H9 (cell line): ENCODE measurements at regions not wholly inside any gene's neighbourhood (a gene's known extent, or its start where the extent isn't known, plus 50 kb on each side); places are given as distances from the start of the nearest gene placed in this dataset.

ENCODE experiments used
- DNase-seq: peaks from one replicate; pipeline ENCODE4 v3.0.0-alpha.2; 2017
- H2AFZ ChIP-seq: one replicate; pipeline ENCODE4 v1.6.1; 2013; ENCODE audit warnings: mild to moderate bottlenecking, low read length, control low read depth, moderate library complexity
- H2AK5ac ChIP-seq: 2 replicates; pipeline ENCODE4 v1.6.1; 2013; ENCODE audit warnings: low read length, control low read depth, mixed read lengths; ENCODE audit not compliant: insufficient read length
- H2BK120ac ChIP-seq: one replicate; pipeline ENCODE4 v1.6.1; 2013; ENCODE audit warnings: low read depth, mild to moderate bottlenecking, low read length, control low read depth, inconsistent platforms; ENCODE audit not compliant: poor library complexity, severe bottlenecking
- H2BK12ac ChIP-seq: 2 replicates; pipeline ENCODE4 v1.6.1; 2013; ENCODE audit warnings: low read length, control low read depth, mixed read lengths, low read depth; ENCODE audit not compliant: insufficient read length
- H2BK15ac ChIP-seq: 2 replicates; pipeline ENCODE4 v1.6.1; 2013; ENCODE audit warnings: low read depth, low read length, control low read depth
- H2BK20ac ChIP-seq: one replicate; pipeline ENCODE4 v1.6.1; 2013; ENCODE audit warnings: low read depth, mild to moderate bottlenecking, low read length, control low read depth, inconsistent platforms; ENCODE audit not compliant: poor library complexity, severe bottlenecking
- H2BK5ac ChIP-seq: 2 replicates; pipeline ENCODE4 v1.6.1; 2013; ENCODE audit warnings: low read length, control low read depth, mixed read lengths; ENCODE audit not compliant: insufficient read length
- H3K14ac ChIP-seq: 2 replicates; pipeline ENCODE4 v1.6.1; 2013; ENCODE audit warnings: low read length, control low read depth; ENCODE audit not compliant: insufficient read depth
- H3K18ac ChIP-seq: 2 replicates; pipeline ENCODE4 v1.6.1; 2013; ENCODE audit warnings: low read depth, mild to moderate bottlenecking, mixed read lengths, low read length, control low read depth; ENCODE audit not compliant: insufficient read length
- H3K23ac ChIP-seq: 2 replicates; pipeline ENCODE4 v1.6.1; 2013; ENCODE audit warnings: low read length, control low read depth, mixed read lengths, low read depth; ENCODE audit not compliant: insufficient read length
- H3K23me2 ChIP-seq: 2 replicates; pipeline ENCODE4 v1.6.1; 2013; ENCODE audit warnings: low read depth, mild to moderate bottlenecking, mixed read lengths, low read length, control low read depth; ENCODE audit not compliant: insufficient read length, poor library complexity, severe bottlenecking
- H3K27ac ChIP-seq: 2 replicates; pipeline ENCODE4 v1.5.1; 2013; ENCODE audit warnings: low read length, control low read depth, mixed read lengths, low read depth; ENCODE audit not compliant: insufficient read length
- H3K27me3 ChIP-seq: 2 replicates; pipeline ENCODE4 v1.6.1; 2013; ENCODE audit warnings: low read length, control low read depth, inconsistent platforms; ENCODE audit not compliant: insufficient read depth
- H3K4ac ChIP-seq: 2 replicates; pipeline ENCODE4 v1.6.1; 2013; ENCODE audit warnings: low read depth, mild to moderate bottlenecking, control low read depth, inconsistent platforms, low read length, moderate library complexity
- H3K4me1 ChIP-seq: 2 replicates; pipeline ENCODE4 v1.6.1; 2013; ENCODE audit warnings: low read length, control low read depth, inconsistent platforms; ENCODE audit not compliant: insufficient read depth
- H3K4me2 ChIP-seq: 2 replicates; pipeline ENCODE4 v1.6.1; 2013; ENCODE audit warnings: low read length, control low read depth, mixed read lengths; ENCODE audit not compliant: insufficient read length, insufficient read depth
- H3K56ac ChIP-seq: 2 replicates; pipeline ENCODE4 v1.6.1; 2013; ENCODE audit warnings: low read depth, mild to moderate bottlenecking, mixed read lengths, low read length, control low read depth; ENCODE audit not compliant: insufficient read length
- H3K79me1 ChIP-seq: 2 replicates; pipeline ENCODE4 v1.6.1; 2013; ENCODE audit warnings: low read depth, mild to moderate bottlenecking, moderate library complexity, low read length, control low read depth, inconsistent platforms; ENCODE audit not compliant: insufficient read depth, poor library complexity, severe bottlenecking
- H3K79me2 ChIP-seq: 2 replicates; pipeline ENCODE4 v1.6.1; 2013; ENCODE audit warnings: low read length, control low read depth, inconsistent platforms; ENCODE audit not compliant: insufficient read depth
- H3K9ac ChIP-seq: 2 replicates; pipeline ENCODE4 v1.6.1; 2013; ENCODE audit warnings: low read length, control low read depth, mixed read lengths; ENCODE audit not compliant: insufficient read length; ENCODE audit errors: extremely low read depth
- H3K9me3 ChIP-seq: one replicate; pipeline ENCODE4 v1.6.1; 2013; ENCODE audit warnings: low read depth, low read length, inconsistent platforms; ENCODE audit not compliant: control insufficient read depth
- H3T11ph ChIP-seq: one replicate; pipeline ENCODE4 v1.6.1; 2013; ENCODE audit warnings: mild to moderate bottlenecking, low read length, control low read depth, inconsistent platforms
- H4K20me1 ChIP-seq: one replicate; pipeline ENCODE4 v1.6.1; 2013; ENCODE audit not compliant: control insufficient read depth, insufficient read length, insufficient read depth
- H4K5ac ChIP-seq: 2 replicates; pipeline ENCODE4 v1.6.1; 2013; ENCODE audit warnings: low read depth, mild to moderate bottlenecking, mixed read lengths, low read length, control low read depth; ENCODE audit not compliant: insufficient read length
- H4K8ac ChIP-seq: replicated peaks from 2 replicates; pipeline ENCODE4 v1.6.1; 2013; ENCODE audit warnings: low read length, control low read depth, mixed read lengths, low read depth; ENCODE audit not compliant: insufficient read length
- H4K91ac ChIP-seq: 2 replicates; pipeline ENCODE4 v1.6.1; 2013; ENCODE audit warnings: low read depth, mild to moderate bottlenecking, moderate library complexity, mixed read lengths, low read length, control low read depth; ENCODE audit not compliant: insufficient read length
- H3K27ac Mint-ChIP-seq, 3 experiments: 2 replicates in 2 of 3; 3 replicates in 1 of 3; pipeline ENCODE4 v1.8.0; 2020 to 2021; ENCODE audit warnings: mixed read lengths in 3 of 3, mild to moderate bottlenecking in 1 of 3, moderate library complexity in 1 of 3
- H3K27me3 Mint-ChIP-seq: 2 replicates; pipeline ENCODE4 v1.8.0; 2021; ENCODE audit warnings: low read depth, mild to moderate bottlenecking, moderate library complexity, mixed read lengths
- H3K36me3 Mint-ChIP-seq, 3 experiments: 2 replicates in 2 of 3; 3 replicates in 1 of 3; pipeline ENCODE4 v1.8.0; 2020 to 2021; ENCODE audit warnings: low read depth in 3 of 3, mixed read lengths in 3 of 3; ENCODE audit not compliant: insufficient read depth in 1 of 3
- H3K4me1 Mint-ChIP-seq, 2 experiments: 2 replicates each; pipeline ENCODE4 v1.8.0; 2020; ENCODE audit warnings: mixed read lengths in 2 of 2
- H3K4me3 Mint-ChIP-seq, 2 experiments: 2 replicates in 1 of 2; 3 replicates in 1 of 2; pipeline ENCODE4 v1.8.0; 2020 to 2021; ENCODE audit warnings: mild to moderate bottlenecking in 2 of 2, mixed read lengths in 2 of 2, moderate library complexity in 1 of 2
- H3K9me3 Mint-ChIP-seq, 2 experiments: 2 replicates in 1 of 2; 3 replicates in 1 of 2; pipeline ENCODE4 v1.8.0; 2020; ENCODE audit warnings: mild to moderate bottlenecking in 2 of 2, mixed read lengths in 2 of 2, moderate library complexity in 1 of 2
- CTCF ChIP-seq: fragments of 200-600 bp; sonication (generic); conservative IDR thresholded peaks from 3 replicates; pipeline ENCODE4 v1.8.0; 2021; ENCODE audit warnings: antibody characterized with exemption, mild to moderate bottlenecking
- WGBS: extraction: QIAGEN DNeasy Blood & Tissue Kit; methylation state at CpG from one replicate; pipeline ENCODE4 v1.1.7; 2013; ENCODE audit warnings: missing lambda C conversion rate, low lambda C conversion rate, mixed read lengths; ENCODE audit not compliant: insufficient read length; ENCODE audit errors: extremely low coverage; 5-methylcytosine and 5-hydroxymethylcytosine counted together

GRCh38 chr1:194515916-194516315, 1329.5 kb upstream of the B3GALT2 start:
- no peaks in the 10 kb centered on the region for H3K27me3 Mint-ChIP-seq
- H3K14ac ChIP-seq: no peak overlapping the region
- no peaks in the 10 kb centered on the region for H3K79me1 ChIP-seq
- no peak overlapping the region for H4K91ac ChIP-seq
- no peak overlapping the region for H3K4me3 Mint-ChIP-seq
- no peak for DNase-seq
- no peak overlapping the region for H3T11ph ChIP-seq
- H3K23me2 ChIP-seq: no peaks in the 10 kb centered on the region
- H4K5ac ChIP-seq: no peak overlapping the region
- H2BK5ac ChIP-seq: no peak overlapping the region
- no peak overlapping the region for H2BK20ac ChIP-seq
- no peak overlapping the region for H4K8ac ChIP-seq
- H2BK15ac ChIP-seq: no peak overlapping the region
- peaks cover 6% of the 10 kb centered on the region in 2 experiments; a peak in 4 of 5 replicates for H3K9me3 Mint-ChIP-seq
- no peak overlapping the region for H2AFZ ChIP-seq
- H3K36me3 Mint-ChIP-seq: peaks cover 0 to 10% (median 3%) of the 10 kb centered on the region in 3 experiments; a peak in 3 of 7 replicates
- no peak for TF ChIP-seq CTCF
- no peak overlapping the region for H3K56ac ChIP-seq
- no peaks in the 10 kb centered on the region for H3K79me2 ChIP-seq
- H3K4ac ChIP-seq: no peak overlapping the region
- no peaks in the 10 kb centered on the region for H3K4me1 ChIP-seq
- H3K27ac ChIP-seq: no peak overlapping the region
- no CpG with 5 or more reads among the region's 4 CpGs for WGBS
- H3K9ac ChIP-seq: no peak overlapping the region
- no peak overlapping the region for H2BK120ac ChIP-seq
- no peak overlapping the region for H2BK12ac ChIP-seq
- H3K9me3 ChIP-seq: no peaks in the 10 kb centered on the region
- no peak overlapping the region for H3K23ac ChIP-seq
- no peak overlapping the region for H3K18ac ChIP-seq
- H3K4me1 Mint-ChIP-seq: no peaks in the 10 kb centered on the region
- no peak overlapping the region for H2AK5ac ChIP-seq
- H3K4me2 ChIP-seq: no peak overlapping the region
- no peaks in the 10 kb centered on the region for H4K20me1 ChIP-seq
- H3K27ac Mint-ChIP-seq: no peak overlapping the region
- H3K27me3 ChIP-seq: no peaks in the 10 kb centered on the region
